B cell (primary cell): ENCODE measurements at regions not wholly inside any gene's neighbourhood (a gene's known extent, or its start where the extent isn't known, plus 50 kb on each side); places are given as distances from the start of the nearest gene placed in this dataset.

Experiments
- ATAC-seq: fragments of 200-7000 bp; cut with Tn5 transposase; one replicate; pipeline ENCODE4 v1.10.0; 2021; ENCODE audit warnings: low read depth, mild to moderate bottlenecking, moderate number of reproducible peaks, moderate library complexity
- CTCF ChIA-PET: fragments of 350-600 bp; sonication (Branson Sonifier 250); formaldehyde crosslinking; loops from one replicate; lab custom pipeline; 2021; ENCODE audit warnings: antibody characterized with exemption, inconsistent platforms; lab: Charles Lee
- POLR2A ChIA-PET: fragments of 350-600 bp; sonication (Branson Sonifier 250); formaldehyde crosslinking; loops from one replicate; lab custom pipeline; 2021; ENCODE audit warnings: antibody characterized with exemption; lab: Charles Lee
- DNase-seq: peaks from one replicate; pipeline ENCODE4 v3.0.0; 2013
- H2AFZ ChIP-seq: 2 replicates; pipeline ENCODE4 v1.6.1; 2012; ENCODE audit warnings: mild to moderate bottlenecking, low read depth, low read length; ENCODE audit not compliant: insufficient read depth, poor library complexity, severe bottlenecking
- H3K27ac ChIP-seq, 2 donors: 1 replicate in 1 of 2; 2 replicates in 1 of 2; pipeline ENCODE4 v1.5.1; 2012 to 2013; ENCODE audit warnings: low read length in 2 of 2, mild to moderate bottlenecking in 2 of 2, moderate library complexity in 1 of 2
- H3K27me3 ChIP-seq, 4 experiments: fragments of 200-600 bp in 1 of 4; sonication (generic) in 1 of 4; replicated peaks in 1 of 4; 1 replicate in 2 of 4; 2 replicates in 2 of 4; pipeline versions ENCODE4 v1.6.1 to v1.7.0; 2013 to 2016; ENCODE audit warnings: low read length in 3 of 4, mild to moderate bottlenecking in 2 of 4, mixed read lengths in 1 of 4, moderate library complexity in 1 of 4; ENCODE audit not compliant: insufficient read depth in 4 of 4, control insufficient read depth in 3 of 4; ENCODE audit errors: control extremely low read depth in 1 of 4
- H3K36me3 ChIP-seq, 2 experiments: replicated peaks in 1 of 2; 1 replicate in 1 of 2; 2 replicates in 1 of 2; pipeline versions ENCODE4 v1.6.1 to v1.7.1; 2013; ENCODE audit warnings: low read length in 1 of 2; ENCODE audit not compliant: insufficient read depth in 2 of 2, control insufficient read depth in 1 of 2; ENCODE audit errors: control extremely low read depth in 1 of 2, extremely low read depth in 1 of 2
- H3K4me1 ChIP-seq, 2 donors: fragments of 200-600 bp in 1 of 2; sonication (generic) in 1 of 2; 1 replicate in 1 of 2; 2 replicates in 1 of 2; pipeline versions ENCODE4 v1.5.1 to v1.6.1; 2013 to 2017; ENCODE audit warnings: low read length in 2 of 2; ENCODE audit not compliant: control insufficient read depth in 2 of 2, insufficient read depth in 2 of 2
- H3K4me2 ChIP-seq: replicated peaks from 2 replicates; pipeline ENCODE3; 2012; ENCODE audit warnings: mild to moderate bottlenecking, low read depth, low read length; ENCODE audit not compliant: poor library complexity, severe bottlenecking
- H3K4me3 ChIP-seq, 5 experiments: fragments of 200-600 bp in 1 of 5; sonication (generic) in 1 of 5; 1 replicate in 3 of 5; 2 replicates in 2 of 5; pipeline versions ENCODE4 v1.5.1 to v1.7.0; 2011 to 2016; ENCODE audit warnings: low read length in 4 of 5, mild to moderate bottlenecking in 4 of 5, low read depth in 2 of 5, control low read depth in 1 of 5, moderate library complexity in 1 of 5; ENCODE audit not compliant: insufficient read depth in 1 of 5; ENCODE audit errors: control extremely low read depth in 1 of 5, extremely low read depth in 1 of 5
- H3K79me2 ChIP-seq: fragments of 200-600 bp; sonication (generic); one replicate; pipeline ENCODE4 v1.6.0; 2016; ENCODE audit warnings: low read length; ENCODE audit not compliant: control insufficient read depth, insufficient read depth
- H3K9ac ChIP-seq: fragments of 200-600 bp; sonication (generic); 2 replicates; pipeline ENCODE4 v1.6.1; 2017; ENCODE audit warnings: mild to moderate bottlenecking, low read length, moderate library complexity
- H3K9me3 ChIP-seq, 3 donors: one replicate each; pipeline versions ENCODE4 v1.6.1 to v1.7.1; 2013; ENCODE audit warnings: low read length in 2 of 3; ENCODE audit not compliant: control insufficient read depth in 2 of 3, insufficient read depth in 1 of 3; ENCODE audit errors: control extremely low read depth in 1 of 3
- H4K20me1 ChIP-seq: 2 replicates; pipeline ENCODE4 v1.6.0; 2012; ENCODE audit warnings: mild to moderate bottlenecking, low read length; ENCODE audit not compliant: insufficient read depth, control insufficient read depth, poor library complexity, severe bottlenecking
- H3K27ac Mint-ChIP-seq: one replicate; pipeline ENCODE4 v1.8.0; 2021; ENCODE audit warnings: mixed read lengths
- H3K27me3 Mint-ChIP-seq: one replicate; pipeline ENCODE4 v1.8.0; 2021; ENCODE audit warnings: mixed read lengths
- H3K4me1 Mint-ChIP-seq: one replicate; pipeline ENCODE4 v1.8.0; 2021; ENCODE audit warnings: mixed read lengths
- H3K4me3 Mint-ChIP-seq: one replicate; pipeline ENCODE4 v1.8.0; 2021; ENCODE audit warnings: mixed read lengths
- H3K9me3 Mint-ChIP-seq: one replicate; pipeline ENCODE4 v1.8.0; 2022; ENCODE audit warnings: mixed read lengths; ENCODE audit not compliant: insufficient read depth
- CTCF ChIP-seq: fragments of 200-600 bp; IDR thresholded peaks from one replicate; pipeline ENCODE4 v1.8.0; 2022; ENCODE audit warnings: antibody characterized with exemption, mild to moderate bottlenecking
- EZH2 ChIP-seq: IDR thresholded peaks from 2 replicates; pipeline ENCODE4 v1.6.1; 2012; ENCODE audit warnings: borderline replicate concordance, low read depth, mild to moderate bottlenecking, moderate library complexity, low read length; ENCODE audit not compliant: insufficient read depth, poor library complexity, severe bottlenecking
- WGBS: methylation state at CpG from one replicate; pipeline ENCODE4 v1.1.5; 2013; ENCODE audit warnings: missing lambda C conversion rate; ENCODE audit not compliant: insufficient coverage; 5-methylcytosine and 5-hydroxymethylcytosine counted together
- intact Hi-C: fragments of 100-400 bp; cut with micrococcal nuclease; formaldehyde crosslinking; loops from one replicate; pipeline ENCODE4 v1.10.0; 2022

DNA sequence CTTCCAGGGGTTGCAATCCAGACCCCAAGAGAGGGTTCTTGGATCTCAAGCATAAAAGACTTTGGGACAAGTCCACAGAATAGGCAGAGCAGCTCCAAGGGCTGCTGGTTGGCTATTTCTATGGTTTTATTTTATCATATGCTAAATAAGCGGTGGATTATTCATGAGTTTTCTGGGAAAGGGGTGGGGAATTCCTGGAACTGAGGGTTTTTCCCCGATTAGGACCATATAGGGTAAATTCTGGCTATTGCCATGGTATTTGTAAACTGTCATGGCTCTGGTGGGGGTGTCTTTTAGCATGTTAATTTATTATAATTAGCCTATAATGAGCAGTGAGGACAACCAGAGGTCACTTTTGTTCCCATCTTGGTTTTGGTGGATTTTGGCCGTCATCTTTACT, 270.9 kb upstream of the PLXNA2 start:
- H3K4me3 ChIP-seq = no peak overlapping the region
- H3K4me1 Mint-ChIP-seq = no peaks in the 10 kb centered on the region
- H3K27me3 Mint-ChIP-seq = no peaks in the 10 kb centered on the region
- intact Hi-C loops = no loop called here
- no peak overlapping the region for H2AFZ ChIP-seq
- H3K27ac Mint-ChIP-seq = no peak overlapping the region
- ChIA-PET POLR2A (no interaction called here), CTCF (no interaction called here)
- TF ChIP-seq CTCF (no peak), EZH2 (no peak)
- no peak overlapping the region for H3K9ac ChIP-seq
- no peak overlapping the region for H3K4me2 ChIP-seq
- H3K27me3 ChIP-seq = no peaks in the 10 kb centered on the region
- 89% methylated on average over 3 of the region's 3 CpGs for WGBS
- H3K4me3 Mint-ChIP-seq = no peak overlapping the region
- no peaks in the 10 kb centered on the region for H3K4me1 ChIP-seq
- DNase-seq = no peak
- no peaks in the 10 kb centered on the region for H3K36me3 ChIP-seq
- peaks cover 3% of the 10 kb centered on the region for H3K9me3 Mint-ChIP-seq
- no peak for ATAC-seq
- H4K20me1 ChIP-seq = no peaks in the 10 kb centered on the region
- no peaks in the 10 kb centered on the region for H3K79me2 ChIP-seq
- H3K9me3 ChIP-seq = peaks cover 0 to 7% (median 0%) of the 10 kb centered on the region in 3 donors
- H3K27ac ChIP-seq = no peak overlapping the region

GRCh38 chr1:208516780-208517179, 272.6 kb upstream of the PLXNA2 start:
- no peak overlapping the region for H3K4me3 ChIP-seq
- ChIA-PET CTCF (no interaction called here), POLR2A (no interaction called here)
- H3K9ac ChIP-seq = no peak overlapping the region
- H3K4me2 ChIP-seq = no peak overlapping the region
- H3K4me1 Mint-ChIP-seq = no peaks in the 10 kb centered on the region
- H3K9me3 ChIP-seq = peaks cover 0 to 7% (median 0%) of the 10 kb centered on the region in 3 donors
- no peak overlapping the region for H3K27ac Mint-ChIP-seq
- H3K4me3 Mint-ChIP-seq = no peak overlapping the region
- no peaks in the 10 kb centered on the region for H3K36me3 ChIP-seq
- no peaks in the 10 kb centered on the region for H3K27me3 Mint-ChIP-seq
- no peaks in the 10 kb centered on the region for H3K27me3 ChIP-seq
- no peak overlapping the region for H3K27ac ChIP-seq
- DNase-seq = no peak
- TF ChIP-seq EZH2 (no peak), CTCF (no peak)
- H3K9me3 Mint-ChIP-seq = peaks cover 3% of the 10 kb centered on the region
- intact Hi-C loops = no loop called here
- no peak for ATAC-seq
- H4K20me1 ChIP-seq = no peaks in the 10 kb centered on the region
- no peak overlapping the region for H2AFZ ChIP-seq
- H3K4me1 ChIP-seq = no peaks in the 10 kb centered on the region
- no peaks in the 10 kb centered on the region for H3K79me2 ChIP-seq
- whole genome bisulfite sequencing = 72% methylated on average over 5 of the region's 5 CpGs
